ENCODE measurements at regions not wholly inside any gene's neighbourhood (a gene's known extent, or its start where the extent isn't known, plus 50 kb on each side); places are given as distances from the start of the nearest gene placed in this dataset.

DNA sequence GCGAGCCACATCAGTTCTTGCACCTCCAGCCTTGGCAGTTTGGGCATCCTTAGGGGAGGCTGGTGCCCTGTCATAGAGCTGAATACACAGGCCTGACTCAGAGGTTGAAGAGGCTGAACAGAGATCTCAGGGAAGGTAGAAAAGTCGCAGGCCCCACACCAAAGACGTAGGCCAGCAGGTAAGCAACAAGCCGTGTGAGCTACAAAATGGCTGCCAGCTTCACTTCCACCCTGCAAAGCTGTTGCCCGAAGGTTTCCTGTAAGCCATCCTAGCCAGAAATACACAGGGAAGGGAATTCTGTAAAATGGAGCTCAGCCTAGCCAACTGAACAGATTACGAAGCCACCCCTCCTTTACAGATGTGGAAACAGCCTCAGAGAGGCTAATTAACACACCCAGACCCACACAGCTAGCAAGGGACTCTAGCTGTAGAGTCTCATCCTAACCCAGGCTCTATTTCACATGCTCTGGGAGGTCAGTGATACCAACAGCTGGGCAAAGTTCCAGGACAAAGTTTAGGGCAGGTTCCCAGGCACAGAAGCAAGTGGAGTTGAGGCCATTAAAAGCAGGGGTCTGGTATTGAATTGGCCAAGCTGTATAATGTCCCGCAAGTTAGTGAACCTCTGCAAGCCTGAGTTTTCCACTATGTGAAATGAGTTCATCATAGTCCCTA lies 66.3 kb upstream of the RASGRF1 start:
- Histone ChIP-seq H3K9me2 (ENCODE audit: insufficient read depth) (no peaks in the 10 kb centered on the region), H3K9ac (ENCODE audit: low read length) (no peak overlapping the region), H3K79me2 (ENCODE audit: insufficient read depth, low read length) (no peaks in the 10 kb centered on the region), H3K4me1 (ENCODE audit: control insufficient read depth in 1 of 2, insufficient read depth in 2 of 2, low read length in 2 of 2) (peaks cover 0 to 6% of the 10 kb centered on the region in 2 experiments; a peak in 1 of 4 replicates), H3K27me3 (ENCODE audit: insufficient read depth, low read length) (no peaks in the 10 kb centered on the region), H3K4me2 (ENCODE audit: low read length) (no peak overlapping the region), H3K9me3 (ENCODE audit: control insufficient read depth in 1 of 2, insufficient read depth in 1 of 2, low read depth in 1 of 2, low read length in 2 of 2) (no peaks in the 10 kb centered on the region), H3K36me3 (ENCODE audit: control insufficient read depth in 1 of 2, insufficient read depth in 2 of 2, low read length in 2 of 2) (no peaks in the 10 kb centered on the region), H3K4me3 (replicated peaks in 1 of 2; ENCODE audit: low read depth in 1 of 2, low read length in 2 of 2) (no peak overlapping the region), H2AFZ (ENCODE audit: low read depth, low read length, poor library complexity, severe bottlenecking) (no peak overlapping the region), H3K27ac (ENCODE audit: low read depth, low read length) (no peak overlapping the region), H4K20me1 (ENCODE audit: insufficient read depth) (no peaks in the 10 kb centered on the region)
- DNase-seq (ENCODE audit: low read depth, low spot score) (no peak), ATAC-seq (no peak)
- RAD21 ChIA-PET (ENCODE audit: low non-redundant PET in 1 of 2, low total read pairs in 2 of 2, uncharacterized antibody in 2 of 2, unreplicated experiment in 2 of 2): no interaction called here
- CTCF ChIA-PET: interaction anchor here (1.2 to 1.5 kb wide), 2 partner anchors 26 to 28 kb away, joined by 3 to 4 read pairs; no protein-coding TSS in a partner anchor
- intact Hi-C loops (cut with micrococcal nuclease): no loop called here
- no peak for TF ChIP-seq SIN3A (IDR thresholded peaks at IDR 0.05; ENCODE audit: low read depth)
- TF ChIP-seq ZNF274 (IDR thresholded peaks at IDR 0.05; ENCODE audit: low read depth, low read length): no peak
- no peak for TF ChIP-seq EGR1 (IDR thresholded peaks at IDR 0.05; ENCODE audit: low read depth)
- no peak for TF ChIP-seq TCF7L2 (IDR thresholded peaks at IDR 0.05; ENCODE audit: borderline replicate concordance, extremely low read depth, insufficient read depth, insufficient read length)
- TF ChIP-seq POLR2AphosphoS5 (IDR thresholded peaks at IDR 0.05; ENCODE audit: low read depth, low read length): no peak
- no peak for TF ChIP-seq JUND (IDR thresholded peaks at IDR 0.05)
- TF ChIP-seq ATF3 (IDR thresholded peaks at IDR 0.05): no peak
- no peak for TF ChIP-seq RAD21 (IDR thresholded peaks at IDR 0.05; ENCODE audit: low read depth)
- BruUV-seq (replicated peaks): no TSS peak
- POLR2A ChIA-PET: interaction anchor here (1.0 kb wide), 1 partner anchor 14 kb away, joined by 3 read pairs; no protein-coding TSS in a partner anchor

DNA sequence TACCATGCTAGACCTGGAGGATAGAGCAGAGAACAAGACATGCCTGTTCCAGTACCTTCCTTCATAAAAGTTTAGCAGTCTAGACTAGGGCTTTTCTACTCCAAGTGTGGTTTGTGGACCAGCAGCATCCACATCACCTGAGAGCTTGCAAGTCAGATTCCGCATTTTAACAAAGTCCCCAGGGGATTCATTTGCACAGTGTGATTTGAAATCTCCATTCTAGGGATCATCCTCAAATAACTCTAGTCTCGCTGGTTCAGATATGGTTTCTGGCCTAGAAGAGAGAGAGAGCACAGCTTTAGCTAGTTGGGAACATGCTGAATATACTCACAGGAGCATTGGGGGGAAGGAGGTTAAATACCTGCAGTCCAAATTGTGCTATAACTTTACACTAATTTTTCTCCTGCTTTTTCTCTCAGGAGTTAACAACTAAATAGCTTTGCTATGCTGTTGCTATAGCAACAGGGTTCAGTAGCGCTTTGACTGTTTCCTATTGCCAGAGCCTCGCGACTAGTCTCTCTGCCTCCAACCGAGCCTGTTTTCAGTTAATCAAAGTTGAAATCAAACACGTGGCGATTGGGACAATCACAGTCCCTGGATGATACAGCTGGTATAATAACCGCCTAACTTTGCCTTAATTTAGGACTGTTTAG lies 64.0 kb upstream of the RASGRF1 start:
- intact Hi-C loops (cut with micrococcal nuclease): no loop called here
- no peak for DNase-seq (ENCODE audit: low read depth, low spot score)
- Histone ChIP-seq H3K4me2 (ENCODE audit: low read length) (no peak overlapping the region), H3K4me3 (replicated peaks in 1 of 2; ENCODE audit: low read depth in 1 of 2, low read length in 2 of 2) (no peak overlapping the region), H3K27ac (ENCODE audit: low read depth, low read length) (no peak overlapping the region), H3K9ac (ENCODE audit: low read length) (no peak overlapping the region), H3K9me2 (ENCODE audit: insufficient read depth) (no peaks in the 10 kb centered on the region), H3K27me3 (ENCODE audit: insufficient read depth, low read length) (no peaks in the 10 kb centered on the region), H3K9me3 (ENCODE audit: control insufficient read depth in 1 of 2, insufficient read depth in 1 of 2, low read depth in 1 of 2, low read length in 2 of 2) (no peaks in the 10 kb centered on the region), H3K4me1 (ENCODE audit: control insufficient read depth in 1 of 2, insufficient read depth in 2 of 2, low read length in 2 of 2) (peaks cover 0 to 6% of the 10 kb centered on the region in 2 experiments; a peak in 1 of 4 replicates), H2AFZ (ENCODE audit: low read depth, low read length, poor library complexity, severe bottlenecking) (no peak overlapping the region), H4K20me1 (ENCODE audit: insufficient read depth) (no peaks in the 10 kb centered on the region), H3K79me2 (ENCODE audit: insufficient read depth, low read length) (no peaks in the 10 kb centered on the region), H3K36me3 (ENCODE audit: control insufficient read depth in 1 of 2, insufficient read depth in 2 of 2, low read length in 2 of 2) (no peaks in the 10 kb centered on the region)
- RAD21 ChIA-PET (ENCODE audit: low non-redundant PET in 1 of 2, low total read pairs in 2 of 2, uncharacterized antibody in 2 of 2, unreplicated experiment in 2 of 2): no interaction called here
- POLR2A ChIA-PET: no interaction called here
- ATAC-seq: no peak
- BruUV-seq (replicated peaks): no TSS peak
- TF ChIP-seq POLR2AphosphoS5 (IDR thresholded peaks at IDR 0.05; ENCODE audit: low read depth, low read length) (no peak), EZH2phosphoT487 (IDR thresholded peaks at IDR 0.05; ENCODE audit: borderline replicate concordance) (no peak), POLR2A (IDR thresholded peaks at IDR 0.05; ENCODE audit: borderline replicate concordance, extremely low read depth, insufficient read depth, insufficient read length) (no peak), EGR1 (IDR thresholded peaks at IDR 0.05; ENCODE audit: low read depth) (no peak), CBX3 (IDR thresholded peaks at IDR 0.05; ENCODE audit: low read depth) (no peak), CEBPB (IDR thresholded peaks at IDR 0.05; ENCODE audit: low read depth) (no peak), EZH2 (IDR thresholded peaks at IDR 0.05) (no peak)
- TF ChIP-seq, protein P1, sequence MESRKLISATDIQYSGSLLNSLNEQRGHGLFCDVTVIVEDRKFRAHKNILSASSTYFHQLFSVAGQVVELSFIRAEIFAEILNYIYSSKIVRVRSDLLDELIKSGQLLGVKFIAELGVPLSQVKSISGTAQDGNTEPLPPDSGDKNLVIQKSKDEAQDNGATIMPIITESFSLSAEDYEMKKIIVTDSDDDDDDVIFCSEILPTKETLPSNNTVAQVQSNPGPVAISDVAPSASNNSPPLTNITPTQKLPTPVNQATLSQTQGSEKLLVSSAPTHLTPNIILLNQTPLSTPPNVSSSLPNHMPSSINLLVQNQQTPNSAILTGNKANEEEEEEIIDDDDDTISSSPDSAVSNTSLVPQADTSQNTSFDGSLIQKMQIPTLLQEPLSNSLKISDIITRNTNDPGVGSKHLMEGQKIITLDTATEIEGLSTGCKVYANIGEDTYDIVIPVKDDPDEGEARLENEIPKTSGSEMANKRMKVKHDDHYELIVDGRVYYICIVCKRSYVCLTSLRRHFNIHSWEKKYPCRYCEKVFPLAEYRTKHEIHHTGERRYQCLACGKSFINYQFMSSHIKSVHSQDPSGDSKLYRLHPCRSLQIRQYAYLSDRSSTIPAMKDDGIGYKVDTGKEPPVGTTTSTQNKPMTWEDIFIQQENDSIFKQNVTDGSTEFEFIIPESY (IDR thresholded peaks at IDR 0.05; ENCODE audit: extremely low read depth, insufficient replicate concordance, low read length): no peak
- CTCF ChIA-PET: interaction anchor here (1.4 kb wide), 1 partner anchor 30 kb away, joined by 3 read pairs; no protein-coding TSS in a partner anchor
